Cardiac fibroblast (primary cell): ENCODE measurements at regions not wholly inside any gene's neighbourhood (a gene's known extent, or its start where the extent isn't known, plus 50 kb on each side); places are given as distances from the start of the nearest gene placed in this dataset.
A peak's percentile ranks its signal among the peaks of the same experiment; 100 is the strongest.

Source experiments
- DNase-seq, 2 donors: peaks; one replicate each; pipeline versions ENCODE4 v3.0.0 to v3.0.0-alpha.2; 2010; ENCODE audit warnings: low read depth in 2 of 2
- H3K4me3 ChIP-seq, 2 donors: replicated peaks in 1 of 2; 1 replicate in 1 of 2; 2 replicates in 1 of 2; pipeline ENCODE4 v1.5.1; 2011; ENCODE audit warnings: low read depth in 2 of 2, low read length in 2 of 2, mild to moderate bottlenecking in 2 of 2, moderate library complexity in 1 of 2
- TF ChIP-seq, protein P1 (sequence below): IDR thresholded peaks from one replicate; pipeline ENCODE4 v1.5.1; 2011; ENCODE audit warnings: low read depth, mild to moderate bottlenecking, low read length, inconsistent platforms

DNA sequence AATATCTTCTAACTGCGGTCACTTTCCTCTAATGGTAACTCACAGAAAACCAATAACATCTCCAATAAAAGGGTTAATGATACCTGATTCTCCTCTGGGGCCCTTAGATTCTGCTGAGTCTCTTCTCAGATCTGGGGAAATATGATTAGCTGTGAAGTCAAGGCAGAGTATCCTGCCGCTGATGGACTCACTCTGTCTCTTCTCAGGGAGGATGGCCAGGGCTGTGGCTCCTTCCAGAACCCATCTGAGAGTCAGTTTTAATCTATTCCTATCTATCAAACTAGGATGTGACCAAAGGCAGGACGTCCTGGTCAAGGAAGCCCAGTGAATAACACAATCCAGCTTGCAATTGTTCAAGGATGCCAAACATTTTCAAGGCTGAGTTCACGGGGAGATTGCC lies 109.8 kb downstream of the SLC10A2 start:
- no peak overlapping the region for H3K4me3 ChIP-seq
- TF ChIP-seq, protein P1, sequence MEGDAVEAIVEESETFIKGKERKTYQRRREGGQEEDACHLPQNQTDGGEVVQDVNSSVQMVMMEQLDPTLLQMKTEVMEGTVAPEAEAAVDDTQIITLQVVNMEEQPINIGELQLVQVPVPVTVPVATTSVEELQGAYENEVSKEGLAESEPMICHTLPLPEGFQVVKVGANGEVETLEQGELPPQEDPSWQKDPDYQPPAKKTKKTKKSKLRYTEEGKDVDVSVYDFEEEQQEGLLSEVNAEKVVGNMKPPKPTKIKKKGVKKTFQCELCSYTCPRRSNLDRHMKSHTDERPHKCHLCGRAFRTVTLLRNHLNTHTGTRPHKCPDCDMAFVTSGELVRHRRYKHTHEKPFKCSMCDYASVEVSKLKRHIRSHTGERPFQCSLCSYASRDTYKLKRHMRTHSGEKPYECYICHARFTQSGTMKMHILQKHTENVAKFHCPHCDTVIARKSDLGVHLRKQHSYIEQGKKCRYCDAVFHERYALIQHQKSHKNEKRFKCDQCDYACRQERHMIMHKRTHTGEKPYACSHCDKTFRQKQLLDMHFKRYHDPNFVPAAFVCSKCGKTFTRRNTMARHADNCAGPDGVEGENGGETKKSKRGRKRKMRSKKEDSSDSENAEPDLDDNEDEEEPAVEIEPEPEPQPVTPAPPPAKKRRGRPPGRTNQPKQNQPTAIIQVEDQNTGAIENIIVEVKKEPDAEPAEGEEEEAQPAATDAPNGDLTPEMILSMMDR: no peak
- no peak for DNase-seq

DNA sequence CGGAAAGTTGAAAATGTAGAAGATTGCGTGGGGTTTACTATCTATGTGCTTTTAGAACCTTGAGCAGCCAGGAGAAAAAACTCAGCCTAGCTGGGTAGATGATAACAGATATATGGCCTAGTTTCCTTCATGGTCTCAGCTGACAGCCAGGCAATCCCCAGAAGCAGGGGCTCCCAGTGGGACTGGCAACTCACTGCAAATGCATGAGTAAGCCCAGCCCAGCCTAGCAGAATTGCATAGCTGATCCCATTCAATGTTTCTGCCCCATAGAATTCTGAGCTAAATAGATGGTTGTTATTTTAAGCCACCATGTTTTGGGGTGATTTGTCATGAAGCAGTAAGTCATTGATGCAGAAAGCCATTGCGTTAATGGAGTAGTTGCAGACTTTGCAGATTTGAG lies 108.5 kb downstream of the ERCC5 start:
- no peak for DNase-seq
- no peak overlapping the region for H3K4me3 ChIP-seq
- TF ChIP-seq, protein P1: no peak

DNA sequence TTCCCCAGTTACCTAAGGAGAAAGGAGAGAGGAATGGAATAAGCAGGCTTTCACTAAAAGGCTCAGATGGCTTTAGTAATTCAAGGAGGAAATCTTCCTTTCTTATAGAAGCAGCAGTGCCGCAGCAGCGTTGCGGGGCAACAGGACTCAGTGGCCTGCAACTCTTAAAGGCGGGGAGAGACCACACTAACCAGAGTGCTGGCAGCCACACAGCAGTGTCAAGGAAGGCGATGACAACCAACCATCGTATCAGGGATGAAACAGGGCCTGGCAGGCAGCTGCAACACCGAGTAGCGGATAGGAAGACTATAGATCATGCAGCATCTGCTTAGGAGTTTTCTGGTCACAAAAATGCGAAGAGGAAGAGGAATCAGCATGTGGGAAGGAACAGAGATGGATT lies 106.0 kb downstream of the ERCC5 start:
- H3K4me3 ChIP-seq: no peak overlapping the region
- TF ChIP-seq, protein P1: no peak
- no peak for DNase-seq

DNA sequence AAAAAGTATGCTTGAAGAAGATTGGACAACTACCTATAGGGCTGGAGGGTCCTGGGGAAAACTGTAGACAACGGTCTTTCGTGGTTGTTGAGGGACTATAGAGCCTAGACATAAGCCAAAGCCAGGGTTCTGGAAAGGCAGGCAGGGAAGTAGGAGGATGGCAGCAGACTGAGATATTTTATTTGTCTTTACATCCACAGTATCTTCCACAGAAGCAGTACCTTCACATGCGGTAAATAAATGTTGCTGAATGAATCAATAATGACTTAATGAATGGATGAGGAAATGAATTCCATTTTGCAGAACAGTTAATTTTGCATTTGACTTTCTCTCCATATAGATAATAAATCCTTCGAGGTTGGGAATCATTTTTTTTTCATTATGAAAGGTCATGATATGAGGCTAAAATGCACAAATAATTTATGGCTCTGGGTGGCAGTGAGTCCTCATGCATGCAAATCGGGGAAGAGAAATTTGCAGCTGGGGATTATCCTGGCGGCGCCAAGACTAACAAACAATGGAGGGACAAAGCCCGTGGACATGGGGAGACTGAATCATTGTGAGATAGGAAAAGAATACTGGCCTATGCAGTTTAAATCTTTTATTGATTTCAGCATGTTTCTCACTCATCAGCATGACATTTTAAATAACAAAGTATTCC lies 102.0 kb downstream of the ERCC5 start:
- DNase-seq: peak; percentile 5 to 10

DNA sequence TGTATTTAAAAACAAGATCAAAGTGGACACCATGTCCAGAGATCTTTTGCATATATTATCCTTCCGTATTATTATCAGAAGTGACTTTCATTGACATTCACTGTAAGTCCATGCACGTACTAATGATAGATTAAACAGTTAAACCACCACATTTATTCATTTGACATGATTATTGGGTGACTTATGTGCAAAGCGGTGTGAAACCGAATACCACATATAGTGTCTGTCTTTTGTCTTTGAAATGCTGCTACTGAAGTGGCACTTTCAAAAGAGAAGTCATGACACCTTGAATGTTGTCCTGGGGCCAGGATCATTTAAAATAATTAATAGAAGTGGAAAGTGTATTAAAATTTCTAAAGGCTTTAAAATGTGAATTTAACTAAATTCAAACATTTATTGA lies 100.1 kb downstream of the ERCC5 start:
- TF ChIP-seq, protein P1: no peak
- no peak for DNase-seq
- no peak overlapping the region for H3K4me3 ChIP-seq

More for the DNA sequence above, 102.0 kb downstream of the ERCC5 start:
- H3K4me3 ChIP-seq: no peak overlapping the region
- TF ChIP-seq, protein P1: no peak

DNA sequence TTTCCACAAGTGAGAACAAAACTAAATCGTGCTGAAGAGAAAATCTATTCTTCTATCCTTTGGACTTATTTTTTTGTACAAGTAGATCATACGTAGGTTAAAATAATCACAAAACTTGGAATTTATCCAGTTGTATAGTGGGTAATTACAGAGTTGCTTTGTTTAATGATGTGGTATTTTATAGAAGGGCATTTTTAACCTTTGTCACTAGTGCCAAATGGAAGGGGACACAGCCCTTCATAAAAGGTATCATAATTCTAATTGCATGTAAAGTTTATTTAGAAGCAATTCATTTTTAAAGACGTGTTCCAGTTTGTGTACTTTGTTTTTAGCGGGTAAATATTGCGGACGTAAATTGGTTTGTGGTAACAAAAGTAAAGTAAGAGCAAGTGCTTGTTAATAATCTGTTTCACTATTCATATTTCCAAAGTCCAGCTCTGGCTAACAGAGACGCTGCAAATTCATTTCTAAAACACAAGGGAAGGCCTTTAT lies 99.5 kb downstream of the ERCC5 start:
- TF ChIP-seq, protein P1: no peak
- no peak for DNase-seq
- H3K4me3 ChIP-seq: no peak overlapping the region

DNA sequence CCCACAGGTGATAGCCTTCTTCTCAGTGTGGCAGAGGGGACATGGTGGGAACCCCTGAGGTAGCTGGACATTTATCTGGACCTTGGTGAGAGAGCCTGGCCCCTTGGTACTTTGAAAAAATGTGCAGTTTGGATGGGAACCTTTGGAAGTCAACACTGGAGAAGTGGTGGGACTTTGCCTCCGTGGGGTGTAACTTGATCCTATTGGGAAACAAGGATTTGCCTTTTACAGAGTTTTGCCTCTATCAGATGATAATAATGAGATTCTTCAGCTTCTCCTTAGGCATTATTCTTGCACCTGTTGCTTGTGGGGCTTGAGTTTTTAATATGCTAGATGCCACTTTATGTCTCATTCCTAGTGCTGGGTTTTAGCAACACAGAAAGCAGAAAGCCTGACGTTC lies 99.0 kb downstream of the ERCC5 start:
- no peak overlapping the region for H3K4me3 ChIP-seq
- TF ChIP-seq, protein P1: no peak
- DNase-seq: no peak
